ENCODE measurements at regions not wholly inside any gene's neighbourhood (a gene's known extent, or its start where the extent isn't known, plus 50 kb on each side); places are given as distances from the start of the nearest gene placed in this dataset.
"Not testable (repeated sequence)": the region's sequence is repeated elsewhere in the genome, so short reads cannot be mapped to it uniquely, and the experiment has no call there.

GRCh38 chr1:55821234-55821633, 606.1 kb upstream of the USP24 start:
- DNase-seq (ENCODE audit: low read depth): no peak

GRCh38 chr1:55820501-55820900, 605.3 kb upstream of the USP24 start:
- no peak for DNase-seq (ENCODE audit: low read depth)

- DNase-seq (ENCODE audit: low read depth): no peak
Measured at GRCh38 chr1:55819011-55819410, 603.8 kb upstream of the USP24 start.

- DNase-seq (ENCODE audit: low read depth): no peak
Measured at GRCh38 chr1:55816456-55817426, 601.6 kb upstream of the USP24 start.

- DNase-seq (ENCODE audit: low read depth): no peak
Measured at GRCh38 chr1:55815745-55816455, 600.7 kb upstream of the USP24 start.

GRCh38 chr1:55814967-55815366, 599.8 kb upstream of the USP24 start:
- DNase-seq (ENCODE audit: low read depth): no peak

GRCh38 chr1:55813618-55814017, 598.5 kb upstream of the USP24 start:
- DNase-seq (ENCODE audit: low read depth): no peak

GRCh38 chr1:55812281-55812680, 597.1 kb upstream of the USP24 start:
- DNase-seq (ENCODE audit: low read depth): no peak

- DNase-seq (ENCODE audit: low read depth): no peak
Measured at GRCh38 chr1:55808263-55808662, 593.1 kb upstream of the USP24 start.

- no peak for DNase-seq (ENCODE audit: low read depth)
Measured at GRCh38 chr1:55803429-55803828, 588.3 kb upstream of the USP24 start.

- no peak for DNase-seq (ENCODE audit: low read depth)
Measured at GRCh38 chr1:55801481-55801880, 586.3 kb upstream of the USP24 start.

- DNase-seq (ENCODE audit: low read depth): no peak
Measured at GRCh38 chr1:55800503-55800902, 585.3 kb upstream of the USP24 start.

GRCh38 chr1:55793856-55794255, 578.7 kb upstream of the USP24 start:
- DNase-seq (ENCODE audit: low read depth): no peak

GRCh38 chr1:55792870-55793269, 577.7 kb upstream of the USP24 start:
- DNase-seq (ENCODE audit: low read depth): no peak

- DNase-seq (ENCODE audit: low read depth): no peak
Measured at GRCh38 chr1:55789466-55789865, 574.3 kb upstream of the USP24 start.

- DNase-seq (ENCODE audit: low read depth): no peak
Measured at GRCh38 chr1:55786396-55786795, 571.2 kb upstream of the USP24 start.

- DNase-seq (ENCODE audit: low read depth): not testable (repeated sequence)
Measured at GRCh38 chr1:55784941-55785450, 569.8 kb upstream of the USP24 start.

- DNase-seq (ENCODE audit: low read depth): no peak
Measured at GRCh38 chr1:55781944-55782482, 566.8 kb upstream of the USP24 start.

GRCh38 chr1:55781003-55781402, 565.8 kb upstream of the USP24 start:
- no peak for DNase-seq (ENCODE audit: low read depth)

- no peak for DNase-seq (ENCODE audit: low read depth)
Measured at GRCh38 chr1:55777545-55777944, 562.4 kb upstream of the USP24 start.

GRCh38 chr1:55775007-55775406, 559.8 kb upstream of the USP24 start:
- DNase-seq (ENCODE audit: low read depth): no peak

GRCh38 chr1:55774446-55774845, 559.3 kb upstream of the USP24 start:
- DNase-seq (ENCODE audit: low read depth): no peak
